Kidney glomerular epithelial cell (primary cell): ENCODE measurements at regions not wholly inside any gene's neighbourhood (a gene's known extent, or its start where the extent isn't known, plus 50 kb on each side); places are given as distances from the start of the nearest gene placed in this dataset.

Experiments used
- DNase-seq: peaks from one replicate; lab custom pipeline; 2025; lab: John Stamatoyannopoulos, UW

DNA sequence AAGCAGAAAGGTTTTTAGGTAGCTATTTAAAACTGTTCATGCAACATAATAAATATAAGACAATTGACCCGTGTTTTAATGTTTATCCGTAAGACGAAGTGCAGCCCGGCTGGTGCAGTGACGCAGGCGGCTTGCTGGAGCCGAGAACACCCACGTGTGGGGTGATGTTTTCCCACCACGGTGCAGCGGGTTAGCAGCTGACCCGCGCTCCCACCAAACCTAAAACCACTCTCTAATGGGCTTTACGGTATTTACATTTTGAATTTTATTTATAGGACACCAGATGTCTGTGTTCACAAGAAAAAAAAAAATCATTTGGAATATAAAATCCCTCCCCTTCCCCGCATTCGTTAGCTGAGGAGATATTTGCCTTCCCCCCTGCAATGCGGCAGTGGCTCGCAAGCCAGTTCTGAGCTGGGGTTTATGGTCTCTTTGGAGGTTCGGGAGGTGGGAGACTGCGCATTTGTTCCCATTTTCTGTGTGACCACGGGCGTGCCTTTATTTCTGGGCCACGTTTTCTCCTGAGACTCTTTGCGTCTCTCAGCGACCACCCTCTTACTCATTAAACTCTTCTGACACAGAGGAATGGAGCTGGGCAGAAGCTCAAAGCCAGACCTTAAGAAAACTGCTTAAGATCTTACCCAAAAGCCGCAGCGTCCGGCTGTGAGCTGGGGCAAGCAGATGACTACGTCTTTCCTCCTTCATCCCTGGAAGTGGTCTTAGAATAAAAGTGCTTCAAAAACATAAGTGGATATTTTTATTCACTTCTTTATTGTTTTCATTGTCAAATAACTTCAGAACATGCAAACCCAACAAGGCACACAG is 301.1 kb downstream of the IRF8 start:
- no peak for DNase-seq

DNA sequence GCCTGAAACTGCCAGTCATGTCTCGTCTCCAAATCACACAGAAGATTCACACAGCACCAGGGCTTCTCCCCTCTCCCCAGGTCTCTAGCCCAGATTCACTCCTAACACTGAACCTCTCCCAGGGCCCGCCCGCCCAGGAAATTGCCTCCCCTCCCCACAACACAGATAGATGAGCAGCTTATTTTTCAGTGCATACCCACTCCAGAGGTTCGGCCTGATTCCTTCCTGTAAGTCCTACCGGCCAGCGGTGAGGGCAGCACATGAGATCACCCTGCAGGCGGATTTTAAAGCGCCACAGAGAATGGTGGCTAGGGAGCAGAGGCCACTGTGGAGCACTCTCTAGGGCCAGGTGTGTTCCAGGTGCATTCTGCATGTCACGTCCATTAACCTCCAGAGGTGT is 301.8 kb downstream of the IRF8 start:
- DNase-seq: no peak

GRCh38 chr16:86201746-86202145 is 302.8 kb downstream of the IRF8 start:
- DNase-seq: no peak

- DNase-seq: no peak
Measured at GRCh38 chr16:86202267-86202666, 303.3 kb downstream of the IRF8 start.

DNA sequence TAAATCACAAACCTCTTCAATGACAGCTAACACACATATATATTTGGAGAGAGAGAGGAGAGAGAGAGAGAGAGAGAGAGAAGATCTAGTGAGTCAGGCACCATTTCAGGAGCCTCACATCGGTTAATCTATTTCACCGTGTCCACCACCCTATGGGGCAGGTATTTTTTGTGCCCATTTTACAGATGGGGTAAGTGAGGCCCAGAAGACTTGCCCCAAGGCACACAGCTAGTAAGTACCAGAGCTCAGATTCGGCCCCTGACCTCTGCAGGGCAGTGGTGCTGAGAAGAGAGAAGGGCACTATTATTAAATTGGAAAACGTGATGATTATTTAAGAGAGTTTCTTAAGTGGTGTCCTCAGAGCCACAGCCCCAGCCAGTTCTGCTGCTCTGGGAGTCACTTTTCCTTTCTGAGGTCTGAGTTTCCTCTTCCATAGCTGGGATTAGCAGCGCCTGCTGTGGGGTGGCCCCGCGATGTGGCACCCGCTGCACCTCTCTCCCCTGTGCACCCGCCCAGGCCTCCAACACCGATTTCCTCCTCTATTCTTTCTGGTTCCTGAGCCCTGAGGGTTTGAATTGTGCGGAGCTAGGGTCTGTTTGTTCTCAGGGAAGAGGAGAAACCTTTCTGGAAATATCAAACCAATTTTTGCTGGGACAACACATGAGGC is 303.9 kb downstream of the IRF8 start:
- no peak for DNase-seq

- DNase-seq: no peak
Measured at GRCh38 chr16:86203557-86204275, 304.8 kb downstream of the IRF8 start.

- no peak for DNase-seq
Measured at GRCh38 chr16:86205521-86206245, 304.6 kb upstream of the FOXF1 start.

GRCh38 chr16:86207350-86207749 is 303.0 kb upstream of the FOXF1 start:
- no peak for DNase-seq

DNA sequence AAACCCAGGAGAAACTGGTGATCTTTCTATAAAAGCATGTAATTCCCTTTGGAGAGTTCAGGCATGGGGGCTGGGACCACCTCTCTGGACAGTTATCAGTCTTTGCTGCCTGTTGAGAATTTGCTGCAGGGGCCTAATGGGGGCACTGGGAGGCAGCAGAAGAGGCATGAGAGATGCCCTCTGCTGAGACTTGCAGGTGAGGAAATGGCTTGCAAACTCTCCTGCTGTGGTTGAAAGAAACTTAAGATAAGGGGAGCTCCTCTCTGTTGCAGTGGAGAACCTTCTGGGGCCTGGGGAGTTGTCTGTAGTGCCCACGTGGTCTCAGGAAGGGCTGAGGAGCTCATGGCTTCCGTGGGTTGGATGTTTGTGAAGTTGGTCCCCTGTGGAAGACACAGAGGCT is 301.1 kb upstream of the FOXF1 start:
- no peak for DNase-seq

DNA sequence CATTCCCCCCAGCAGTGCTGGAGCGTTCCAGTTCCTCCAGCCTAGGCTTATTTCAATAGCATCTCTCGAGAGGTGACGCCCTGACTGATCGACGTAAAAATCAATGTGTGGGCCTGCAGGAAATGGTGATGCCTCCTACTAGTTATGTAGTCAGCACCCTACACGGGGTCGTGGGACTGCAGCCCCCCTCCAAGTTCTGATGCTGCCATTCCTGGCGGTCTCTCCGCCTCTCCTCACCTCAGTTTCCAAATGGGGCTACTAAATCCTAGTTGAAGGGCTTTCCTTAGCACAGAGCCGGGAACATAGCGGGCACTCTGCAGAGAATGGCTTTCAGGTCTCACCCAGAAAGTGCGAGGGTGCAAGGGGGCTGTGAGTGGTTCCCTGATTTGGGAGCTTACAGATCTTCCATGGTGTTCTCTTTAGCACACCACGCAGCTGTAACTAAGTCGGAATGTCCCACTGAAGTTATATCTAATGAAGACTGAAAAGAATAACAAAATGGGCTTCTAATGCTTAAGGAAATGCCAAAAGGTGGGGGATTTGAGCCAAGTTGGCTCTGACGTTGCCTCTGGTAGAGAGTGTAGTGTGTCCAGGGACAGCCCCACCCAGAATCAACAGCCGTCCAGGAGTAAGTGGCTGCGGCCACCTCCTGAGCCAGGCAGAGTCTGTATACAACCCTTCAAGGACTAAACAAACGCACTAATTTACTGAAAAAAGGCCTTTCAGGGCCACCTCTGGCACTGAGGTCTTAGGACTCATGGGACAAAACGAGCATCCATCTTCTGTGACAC is 299.7 kb upstream of the FOXF1 start:
- DNase-seq: no peak

- DNase-seq: no peak
Measured at GRCh38 chr16:86211265-86211664, 299.1 kb upstream of the FOXF1 start.

GRCh38 chr16:86211800-86212199 is 298.5 kb upstream of the FOXF1 start:
- no peak for DNase-seq

- DNase-seq: no peak
Measured at GRCh38 chr16:86212706-86213436, 297.5 kb upstream of the FOXF1 start.

DNA sequence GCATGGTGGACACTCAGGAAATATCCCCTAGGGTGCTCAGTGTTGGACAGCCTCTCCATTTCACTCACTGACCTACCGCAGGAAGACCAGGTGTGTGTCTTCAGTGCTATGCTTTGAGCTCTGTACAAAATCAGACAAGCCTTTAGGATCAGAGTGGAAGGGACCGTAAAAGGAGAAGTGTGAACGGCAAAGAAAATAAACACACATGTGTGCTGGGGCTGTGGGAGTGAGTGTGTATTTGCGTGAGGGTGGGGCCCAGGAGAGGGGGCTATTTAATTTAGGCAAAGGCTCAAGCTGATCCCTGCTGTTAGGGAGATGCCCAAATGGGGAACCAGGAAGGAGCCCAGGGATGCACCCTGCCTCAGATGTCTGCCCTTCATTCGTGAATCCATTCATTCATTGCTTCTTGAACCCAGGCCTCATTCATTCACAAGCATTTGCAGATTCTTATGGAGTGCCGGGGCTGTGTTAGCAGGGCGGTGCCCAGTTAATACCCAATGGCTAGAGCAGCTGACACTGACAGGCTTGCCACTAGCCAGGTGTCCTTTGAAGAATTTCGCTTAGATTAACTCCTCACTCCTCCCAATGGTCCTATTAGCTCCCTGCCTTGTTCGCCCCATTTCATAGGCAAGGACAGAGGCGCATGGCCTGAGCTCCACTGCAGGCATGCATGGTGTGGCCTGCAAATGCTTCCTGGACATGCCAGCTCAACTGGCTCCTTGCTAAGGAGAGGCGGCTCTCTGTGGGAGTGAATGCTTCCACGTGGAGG is 296.7 kb upstream of the FOXF1 start:
- no peak for DNase-seq

- DNase-seq: no peak
Measured at GRCh38 chr16:86214326-86215232, 295.7 kb upstream of the FOXF1 start.

GRCh38 chr16:86215233-86215978 is 294.9 kb upstream of the FOXF1 start:
- no peak for DNase-seq

GRCh38 chr16:86215979-86216585 is 294.2 kb upstream of the FOXF1 start:
- no peak for DNase-seq

GRCh38 chr16:86216591-86216990 is 293.7 kb upstream of the FOXF1 start:
- DNase-seq: no peak
